Gastroesophageal sphincter (tissue), 4 donors: ENCODE measurements at regions not wholly inside any gene's neighbourhood (a gene's known extent, or its start where the extent isn't known, plus 50 kb on each side); places are given as distances from the start of the nearest gene placed in this dataset.
A peak's percentile ranks its signal among the peaks of the same experiment; 100 is the strongest.

Experiments
- ATAC-seq: fragments of 150-250 bp; one replicate; pipeline ENCODE4 v1.9.1; 2016; ENCODE audit warnings: mild to moderate bottlenecking, moderate library complexity
- H3K27ac ChIP-seq, 4 donors: fragments of 200-600 bp; sonication (generic) in 3 of 4; 1 replicate in 3 of 4; 2 replicates in 1 of 4; pipeline ENCODE4 v1.5.1; 2016 to 2019
- H3K27me3 ChIP-seq: fragments of 200-600 bp; sonication (generic); one replicate; pipeline ENCODE4 v1.5.1; 2019
- H3K36me3 ChIP-seq, 2 donors: fragments of 200-600 bp; sonication (generic); one replicate each; pipeline ENCODE4 v1.5.1; 2019; ENCODE audit warnings: control low read depth in 1 of 2
- H3K4me1 ChIP-seq, 3 donors: fragments of 200-600 bp; sonication (generic); 1 replicate in 2 of 3; 2 replicates in 1 of 3; pipeline ENCODE4 v1.5.1; 2016 to 2019; ENCODE audit warnings: control low read depth in 2 of 3
- H3K4me3 ChIP-seq, 2 donors: fragments of 200-600 bp; sonication (generic); one replicate each; pipeline ENCODE4 v1.5.1; 2019; ENCODE audit warnings: mild to moderate bottlenecking in 1 of 2, moderate library complexity in 1 of 2
- H3K9me3 ChIP-seq, 3 donors: fragments of 200-600 bp; sonication (generic); one replicate each; pipeline ENCODE4 v1.5.1; 2017 to 2019; ENCODE audit warnings: control low read depth in 2 of 3
- EP300 ChIP-seq: sonication (generic); formaldehyde crosslinking; IDR thresholded peaks from one replicate; pipeline ENCODE4 v1.6.1; 2017; ENCODE audit warnings: antibody characterized with exemption, mild to moderate bottlenecking
- POLR2A ChIP-seq, 2 donors: fragments of 450-650 bp; IDR thresholded peaks; one replicate each; pipeline ENCODE4 v1.6.1; 2017; ENCODE audit warnings: antibody characterized with exemption in 2 of 2, mild to moderate bottlenecking in 2 of 2, moderate library complexity in 1 of 2
- POLR2AphosphoS5 ChIP-seq: sonication (generic); formaldehyde crosslinking; IDR thresholded peaks from one replicate; pipeline ENCODE4 v1.6.1; 2017; ENCODE audit warnings: antibody characterized with exemption
- WGBS, 2 donors: methylation state at CpG; one replicate each; pipeline ENCODE4 v1.1.5; 2018; ENCODE audit warnings: low coverage in 1 of 2; 5-methylcytosine and 5-hydroxymethylcytosine counted together
- TF ChIP-seq, protein P1 (sequence below), 4 experiments: fragments of 200-600 bp in 2 of 4; fragments of 450-650 bp in 2 of 4; sonication (generic) in 1 of 4; IDR thresholded peaks; one replicate each; pipeline ENCODE4 v1.5.1; 2017 to 2019; ENCODE audit warnings: antibody characterized with exemption in 4 of 4, mild to moderate bottlenecking in 2 of 4, moderate library complexity in 2 of 4

- TF ChIP-seq POLR2AphosphoS5 (no peak), POLR2A (IDR thresholded peaks at IDR 0.05) (no peak), EP300 (no peak)
- TF ChIP-seq, protein P1, sequence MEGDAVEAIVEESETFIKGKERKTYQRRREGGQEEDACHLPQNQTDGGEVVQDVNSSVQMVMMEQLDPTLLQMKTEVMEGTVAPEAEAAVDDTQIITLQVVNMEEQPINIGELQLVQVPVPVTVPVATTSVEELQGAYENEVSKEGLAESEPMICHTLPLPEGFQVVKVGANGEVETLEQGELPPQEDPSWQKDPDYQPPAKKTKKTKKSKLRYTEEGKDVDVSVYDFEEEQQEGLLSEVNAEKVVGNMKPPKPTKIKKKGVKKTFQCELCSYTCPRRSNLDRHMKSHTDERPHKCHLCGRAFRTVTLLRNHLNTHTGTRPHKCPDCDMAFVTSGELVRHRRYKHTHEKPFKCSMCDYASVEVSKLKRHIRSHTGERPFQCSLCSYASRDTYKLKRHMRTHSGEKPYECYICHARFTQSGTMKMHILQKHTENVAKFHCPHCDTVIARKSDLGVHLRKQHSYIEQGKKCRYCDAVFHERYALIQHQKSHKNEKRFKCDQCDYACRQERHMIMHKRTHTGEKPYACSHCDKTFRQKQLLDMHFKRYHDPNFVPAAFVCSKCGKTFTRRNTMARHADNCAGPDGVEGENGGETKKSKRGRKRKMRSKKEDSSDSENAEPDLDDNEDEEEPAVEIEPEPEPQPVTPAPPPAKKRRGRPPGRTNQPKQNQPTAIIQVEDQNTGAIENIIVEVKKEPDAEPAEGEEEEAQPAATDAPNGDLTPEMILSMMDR (IDR thresholded peaks at IDR 0.05) = no peak
Observed at GRCh38 chr14:76954394-76955190, 73.9 kb downstream of the IRF2BPL start.

DNA sequence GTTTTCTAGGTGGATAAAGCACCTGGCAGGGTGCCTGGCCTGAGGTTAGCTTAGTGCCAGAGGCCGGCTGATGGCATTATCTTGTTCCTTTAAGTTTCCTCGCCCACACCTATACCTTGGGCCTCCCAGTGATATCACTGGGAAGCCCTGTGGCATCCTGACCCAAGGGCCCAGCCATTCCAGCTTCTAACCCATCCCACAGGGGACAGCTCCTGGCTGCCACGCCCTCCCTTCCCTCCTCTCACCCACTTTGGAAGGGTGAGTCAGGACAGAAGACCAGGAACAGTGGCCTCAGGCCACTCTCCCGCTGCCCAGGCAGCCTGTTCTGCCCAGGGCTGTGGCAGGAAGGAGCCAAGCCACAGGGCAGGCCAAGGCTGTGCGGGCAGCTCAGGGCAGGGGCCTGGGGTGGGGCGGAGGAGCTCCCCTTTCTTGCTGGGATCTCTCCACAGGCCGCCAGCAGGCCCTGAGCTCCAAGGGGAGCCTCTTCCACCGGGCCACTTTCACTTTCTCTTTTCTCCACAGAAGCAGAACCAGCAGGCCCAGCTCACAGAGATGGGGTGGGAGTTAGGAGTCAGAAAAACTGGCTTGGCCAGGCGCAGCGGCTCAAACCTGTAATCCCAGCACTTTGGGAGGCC is 75.1 kb downstream of the IRF2BPL start:
- peak overlapping the region; percentile 69 to 93 (median 92) for H3K27ac ChIP-seq
- no peaks in the 10 kb centered on the region for H3K9me3 ChIP-seq
- 9 to 43% methylated on average over 4 of the region's 10 CpGs for WGBS, 2 donors
- H3K4me1 ChIP-seq = peaks cover 3 to 84% (median 42%) of the 10 kb centered on the region in 3 donors
- ATAC-seq = peak; percentile 53
- H3K36me3 ChIP-seq = no peaks in the 10 kb centered on the region
- peak overlapping the region in 1 of 2 donors; percentile 41 for H3K4me3 ChIP-seq
- TF ChIP-seq, protein P1 (IDR thresholded peaks at IDR 0.05) = peak in 1 of 4 experiments; percentile 6
- TF ChIP-seq POLR2AphosphoS5 = peak; percentile 51
- no peak for TF ChIP-seq POLR2A (IDR thresholded peaks at IDR 0.05)
- TF ChIP-seq EP300 = no peak
- H3K27me3 ChIP-seq = no peaks in the 10 kb centered on the region

More at GRCh38 chr14:76954394-76955190, 73.9 kb downstream of the IRF2BPL start:
- Histone ChIP-seq H3K27me3 (no peaks in the 10 kb centered on the region), H3K9me3 (no peaks in the 10 kb centered on the region), H3K27ac (peak overlapping the region; percentile 69 to 97 (median 92)), H3K4me1 (peaks cover 3 to 90% (median 50%) of the 10 kb centered on the region in 3 donors), H3K36me3 (no peaks in the 10 kb centered on the region), H3K4me3 (no peak overlapping the region)
- WGBS, 2 donors = 57 to 88% methylated on average over 2 to 5 of the region's 5 CpGs
- ATAC-seq = no peak

GRCh38 chr14:76951166-76951565 is 77.3 kb downstream of the IRF2BPL start:
- no peak for ATAC-seq
- TF ChIP-seq EP300 (no peak), POLR2AphosphoS5 (no peak), POLR2A (IDR thresholded peaks at IDR 0.05) (no peak)
- TF ChIP-seq, protein P1 (IDR thresholded peaks at IDR 0.05) = no peak
- H3K9me3 ChIP-seq = no peaks in the 10 kb centered on the region
- no peaks in the 10 kb centered on the region for H3K36me3 ChIP-seq
- H3K27me3 ChIP-seq = no peaks in the 10 kb centered on the region
- 41 to 54% methylated on average over 2 to 4 of the region's 8 CpGs for WGBS, 2 donors
- H3K4me3 ChIP-seq = no peak overlapping the region
- peak overlapping the region in 3 of 4 donors; percentile 52 to 83 (median 65) for H3K27ac ChIP-seq
- H3K4me1 ChIP-seq = peaks cover 0 to 82% (median 46%) of the 10 kb centered on the region in 3 donors

DNA sequence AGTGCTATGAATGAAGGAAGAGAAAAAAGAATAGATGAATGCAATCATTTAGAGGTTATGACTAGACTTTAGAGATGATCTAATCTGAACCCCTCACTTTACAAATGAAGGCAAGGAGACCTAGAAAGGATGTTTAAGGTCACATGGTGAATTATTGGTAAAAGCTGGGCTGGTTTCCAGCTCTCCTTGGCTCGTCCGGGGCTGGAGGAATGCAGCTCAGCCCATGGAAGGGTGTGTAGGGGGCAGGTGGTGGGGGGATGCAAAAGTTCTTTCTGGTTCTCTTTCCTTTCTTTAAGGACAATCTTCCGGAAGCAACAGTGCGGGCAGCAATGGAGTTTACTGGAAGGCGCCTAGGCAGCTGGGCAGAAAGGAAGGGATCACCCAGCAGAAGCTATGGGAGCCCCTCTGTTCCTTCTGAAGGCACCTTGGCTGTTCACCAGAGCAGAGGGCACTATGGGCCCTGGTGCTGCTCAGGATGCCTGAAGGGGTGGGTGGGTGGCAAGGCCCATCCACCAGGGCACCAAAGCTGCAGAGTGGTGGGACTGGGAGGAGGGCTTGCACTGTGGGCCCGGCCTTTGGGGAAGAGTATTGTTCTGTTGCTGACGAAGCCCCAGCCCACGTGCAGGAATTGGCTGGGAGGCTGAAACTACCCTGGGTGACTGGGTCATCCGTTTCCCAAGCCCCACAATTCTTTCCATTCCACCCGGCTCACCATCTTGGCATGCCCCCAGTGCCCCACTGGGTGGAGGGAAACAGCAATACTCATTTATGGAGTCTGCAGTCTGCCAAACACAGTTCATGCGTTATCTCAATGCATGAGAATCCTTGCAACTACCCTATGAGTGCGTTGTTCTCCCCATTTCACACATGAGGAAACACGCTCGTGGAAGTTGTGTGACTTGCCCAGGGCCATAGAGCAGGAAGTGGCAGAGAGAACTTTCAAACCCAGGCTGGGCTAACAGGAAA is 78.2 kb downstream of the IRF2BPL start:
- H3K36me3 ChIP-seq = no peaks in the 10 kb centered on the region
- no peak overlapping the region for H3K4me3 ChIP-seq
- H3K27ac ChIP-seq = peak overlapping the region in 3 of 4 donors; percentile 52 to 83 (median 65)
- H3K9me3 ChIP-seq = no peaks in the 10 kb centered on the region
- TF ChIP-seq POLR2A (IDR thresholded peaks at IDR 0.05) (no peak), EP300 (no peak), POLR2AphosphoS5 (peak; percentile 34)
- TF ChIP-seq, protein P1 (IDR thresholded peaks at IDR 0.05) = no peak
- ATAC-seq = no peak
- no peaks in the 10 kb centered on the region for H3K27me3 ChIP-seq
- peaks cover 0 to 74% (median 38%) of the 10 kb centered on the region in 3 donors for H3K4me1 ChIP-seq
- WGBS, 2 donors = 0 to 27% methylated on average over 2 to 4 of the region's 14 CpGs
